ENCODE measurements at regions not wholly inside any gene's neighbourhood (a gene's known extent, or its start where the extent isn't known, plus 50 kb on each side); places are given as distances from the start of the nearest gene placed in this dataset.
"Not testable (repeated sequence)": the region's sequence is repeated elsewhere in the genome, so short reads cannot be mapped to it uniquely, and the experiment has no call there.

GRCh38 chr11:116035977-116036376 lies 531.8 kb upstream of the CADM1 start:
- Histone ChIP-seq H3K27ac (ENCODE audit: low read depth in 2 of 2, low read length in 2 of 2) (no peak overlapping the region), H3K4me1 (ENCODE audit: control insufficient read depth in 2 of 3, insufficient read depth in 2 of 3, low read depth in 1 of 3, low read length in 3 of 3) (no peaks in the 10 kb centered on the region), H3K9me3 (ENCODE audit: control insufficient read depth in 2 of 3, insufficient read depth in 1 of 3, low read length in 3 of 3) (no peaks in the 10 kb centered on the region), H3K36me3 (ENCODE audit: control insufficient read depth in 2 of 3, insufficient read depth in 3 of 3, low read length in 3 of 3) (no peaks in the 10 kb centered on the region), H3K4me3 (ENCODE audit: low read length in 3 of 3) (no peak overlapping the region), H3K27me3 (ENCODE audit: control insufficient read depth, insufficient read depth, low read length) (no peaks in the 10 kb centered on the region), H3K9ac (ENCODE audit: low read length in 3 of 3) (no peak overlapping the region)
- intact Hi-C loops (cut with DNase I) = no loop called here
- FAIRE-seq (no peak), DNase-seq (peak in 4 of 5 donors; percentile 90 to 95 (median 92))
- TF ChIP-seq CTCF (IDR thresholded peaks at IDR 0.05; ENCODE audit: borderline replicate concordance, extremely low read depth, insufficient read depth) = no peak

GRCh38 chr11:116033931-116034553 lies 529.8 kb upstream of the CADM1 start:
- intact Hi-C loops (cut with DNase I) = no loop called here
- Histone ChIP-seq H3K36me3 (ENCODE audit: control insufficient read depth in 2 of 3, insufficient read depth in 3 of 3, low read length in 3 of 3) (no peaks in the 10 kb centered on the region), H3K4me1 (ENCODE audit: control insufficient read depth in 2 of 3, insufficient read depth in 2 of 3, low read depth in 1 of 3, low read length in 3 of 3) (no peaks in the 10 kb centered on the region), H3K4me3 (ENCODE audit: low read length in 3 of 3) (no peak overlapping the region), H3K9me3 (ENCODE audit: control insufficient read depth in 2 of 3, insufficient read depth in 1 of 3, low read length in 3 of 3) (no peaks in the 10 kb centered on the region), H3K9ac (ENCODE audit: low read length in 3 of 3) (no peak overlapping the region), H3K27me3 (ENCODE audit: control insufficient read depth, insufficient read depth, low read length) (no peaks in the 10 kb centered on the region), H3K27ac (ENCODE audit: low read depth in 2 of 2, low read length in 2 of 2) (no peak overlapping the region)
- no peak for TF ChIP-seq CTCF (IDR thresholded peaks at IDR 0.05; ENCODE audit: borderline replicate concordance, extremely low read depth, insufficient read depth)
- FAIRE-seq (no peak), DNase-seq (no peak)

- intact Hi-C loops (cut with DNase I) = no loop called here
- Histone ChIP-seq H3K9ac (ENCODE audit: low read length in 3 of 3) (no peak overlapping the region), H3K27me3 (ENCODE audit: control insufficient read depth, insufficient read depth, low read length) (no peaks in the 10 kb centered on the region), H3K9me3 (ENCODE audit: control insufficient read depth in 2 of 3, insufficient read depth in 1 of 3, low read length in 3 of 3) (no peaks in the 10 kb centered on the region), H3K27ac (ENCODE audit: low read depth in 2 of 2, low read length in 2 of 2) (no peak overlapping the region), H3K4me3 (ENCODE audit: low read length in 3 of 3) (no peak overlapping the region), H3K4me1 (ENCODE audit: control insufficient read depth in 2 of 3, insufficient read depth in 2 of 3, low read depth in 1 of 3, low read length in 3 of 3) (no peaks in the 10 kb centered on the region), H3K36me3 (ENCODE audit: control insufficient read depth in 2 of 3, insufficient read depth in 3 of 3, low read length in 3 of 3) (no peaks in the 10 kb centered on the region)
- FAIRE-seq (no peak), DNase-seq (no peak)
- TF ChIP-seq CTCF (IDR thresholded peaks at IDR 0.05; ENCODE audit: borderline replicate concordance, extremely low read depth, insufficient read depth) = no peak
Observed at GRCh38 chr11:116030697-116031331, 526.6 kb upstream of the CADM1 start.

GRCh38 chr11:116028506-116028905 lies 524.3 kb upstream of the CADM1 start:
- DNase-seq = peak in 1 of 5 donors; percentile 18
- H3K27ac ChIP-seq (ENCODE audit: low read depth in 2 of 2, low read length in 2 of 2); H3K9ac ChIP-seq (ENCODE audit: low read length in 3 of 3); H3K4me3 ChIP-seq (ENCODE audit: low read length in 3 of 3); H3K9me3 ChIP-seq (ENCODE audit: control insufficient read depth in 2 of 3, insufficient read depth in 1 of 3, low read length in 3 of 3); H3K27me3 ChIP-seq (ENCODE audit: control insufficient read depth, insufficient read depth, low read length); intact Hi-C loops (cut with DNase I); FAIRE-seq; H3K36me3 ChIP-seq (ENCODE audit: control insufficient read depth in 2 of 3, insufficient read depth in 3 of 3, low read length in 3 of 3); H3K4me1 ChIP-seq (ENCODE audit: control insufficient read depth in 2 of 3, insufficient read depth in 2 of 3, low read depth in 1 of 3, low read length in 3 of 3): not testable (repeated sequence)
